ENCODE measurements at regions not wholly inside any gene's neighbourhood (a gene's known extent, or its start where the extent isn't known, plus 50 kb on each side); places are given as distances from the start of the nearest gene placed in this dataset.

DNA sequence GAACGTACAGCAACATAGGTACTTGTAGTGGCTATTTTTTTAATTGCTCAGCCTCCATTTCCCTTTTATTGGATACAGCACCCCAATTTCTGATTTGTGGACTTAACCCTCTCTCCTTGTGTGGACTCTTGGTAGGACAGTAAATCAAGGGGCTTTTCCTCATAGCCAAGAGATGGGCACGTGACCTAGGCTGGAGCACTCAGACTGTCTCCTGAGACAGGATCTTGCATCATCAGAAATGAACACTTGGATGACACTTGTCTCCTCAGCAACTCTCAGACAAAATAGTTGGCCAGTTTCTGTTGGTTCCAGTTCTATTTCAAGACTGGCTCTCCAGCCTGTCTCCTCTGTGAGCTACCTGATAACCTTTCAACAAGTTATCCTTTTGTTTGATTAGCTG, 112.9 kb upstream of the ZNF678 start:
- no peak for DNase-seq
- no peaks in the 10 kb centered on the region for H3K27me3 ChIP-seq
- H3K4me1 ChIP-seq: no peaks in the 10 kb centered on the region
- ATAC-seq: no peak
- H3K9me3 ChIP-seq: no peaks in the 10 kb centered on the region
- FAIRE-seq: no peak
- H3K36me3 ChIP-seq: no peaks in the 10 kb centered on the region
- TF ChIP-seq, protein P1, sequence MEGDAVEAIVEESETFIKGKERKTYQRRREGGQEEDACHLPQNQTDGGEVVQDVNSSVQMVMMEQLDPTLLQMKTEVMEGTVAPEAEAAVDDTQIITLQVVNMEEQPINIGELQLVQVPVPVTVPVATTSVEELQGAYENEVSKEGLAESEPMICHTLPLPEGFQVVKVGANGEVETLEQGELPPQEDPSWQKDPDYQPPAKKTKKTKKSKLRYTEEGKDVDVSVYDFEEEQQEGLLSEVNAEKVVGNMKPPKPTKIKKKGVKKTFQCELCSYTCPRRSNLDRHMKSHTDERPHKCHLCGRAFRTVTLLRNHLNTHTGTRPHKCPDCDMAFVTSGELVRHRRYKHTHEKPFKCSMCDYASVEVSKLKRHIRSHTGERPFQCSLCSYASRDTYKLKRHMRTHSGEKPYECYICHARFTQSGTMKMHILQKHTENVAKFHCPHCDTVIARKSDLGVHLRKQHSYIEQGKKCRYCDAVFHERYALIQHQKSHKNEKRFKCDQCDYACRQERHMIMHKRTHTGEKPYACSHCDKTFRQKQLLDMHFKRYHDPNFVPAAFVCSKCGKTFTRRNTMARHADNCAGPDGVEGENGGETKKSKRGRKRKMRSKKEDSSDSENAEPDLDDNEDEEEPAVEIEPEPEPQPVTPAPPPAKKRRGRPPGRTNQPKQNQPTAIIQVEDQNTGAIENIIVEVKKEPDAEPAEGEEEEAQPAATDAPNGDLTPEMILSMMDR (IDR thresholded peaks at IDR 0.05): no peak
- 82 to 90% methylated on average over 2 of the region's 2 CpGs for WGBS, 2 donors
- no peak overlapping the region for H3K27ac ChIP-seq
- no peak overlapping the region for H3K4me3 ChIP-seq
- intact Hi-C loops (cut with DNase I): no loop called here

DNA sequence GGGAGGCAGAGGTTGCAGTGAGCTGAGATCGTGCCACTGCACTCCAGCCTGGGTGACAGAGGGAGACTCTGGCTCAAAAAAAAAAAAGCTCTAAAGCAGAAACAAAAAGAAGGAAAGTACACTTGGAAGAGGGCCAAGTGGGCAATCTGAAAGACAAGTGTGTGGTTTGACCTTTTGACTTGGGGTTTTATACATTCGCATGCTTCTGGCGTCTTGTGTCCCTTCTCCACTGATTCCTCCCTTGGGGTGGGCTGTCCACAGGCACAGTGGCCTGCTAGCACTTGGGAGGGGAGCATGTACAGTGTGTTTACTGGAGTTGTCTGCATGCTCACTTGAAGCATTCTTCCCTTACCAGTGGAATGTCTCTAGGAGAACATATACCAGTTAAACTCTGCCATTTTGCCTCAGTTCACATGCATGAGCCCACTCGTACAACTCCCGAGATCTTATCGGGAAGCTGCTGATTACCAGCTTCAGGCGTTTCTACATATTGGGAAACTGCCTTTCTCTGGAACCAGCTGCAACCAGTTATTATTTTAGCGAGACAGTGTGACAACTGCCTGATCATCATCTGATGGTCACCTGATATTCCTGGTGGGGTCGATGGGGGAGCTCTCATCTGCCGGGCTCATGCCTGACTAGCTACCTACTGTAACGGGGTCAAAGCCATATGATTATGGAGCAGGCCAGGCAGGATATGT, 113.5 kb upstream of the ZNF678 start:
- Histone ChIP-seq H3K9me3 (no peaks in the 10 kb centered on the region), H3K36me3 (no peaks in the 10 kb centered on the region), H3K4me1 (no peaks in the 10 kb centered on the region), H3K27ac (no peak overlapping the region), H3K4me3 (no peak overlapping the region), H3K27me3 (no peaks in the 10 kb centered on the region)
- FAIRE-seq: no peak
- no peak for ATAC-seq
- TF ChIP-seq, protein P1 (IDR thresholded peaks at IDR 0.05): no peak
- no peak for DNase-seq
- intact Hi-C loops (cut with DNase I): no loop called here
- 86 to 89% methylated on average over 11 of the region's 11 CpGs for WGBS, 2 donors

DNA sequence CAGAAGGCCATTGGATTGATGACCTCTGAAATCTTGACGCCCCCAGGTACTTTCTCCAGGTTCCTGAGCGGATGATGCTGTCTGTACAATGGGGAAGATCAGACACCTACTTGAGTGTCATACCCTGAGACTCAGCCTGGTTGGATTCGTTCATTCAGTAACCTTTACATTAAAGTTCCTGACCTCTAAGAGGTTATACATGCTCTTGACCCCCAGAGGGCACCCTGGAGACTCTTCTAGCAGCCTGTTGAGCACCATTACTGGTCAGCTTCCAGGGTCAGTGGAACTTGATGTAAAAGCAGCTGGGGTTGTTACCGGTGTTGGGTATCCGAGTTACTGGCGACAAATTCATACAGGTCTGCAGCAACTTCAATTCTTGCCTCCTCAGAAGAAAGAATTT, 114.3 kb upstream of the ZNF678 start:
- peak; percentile 48 to 82 (median 67) for ATAC-seq
- intact Hi-C loops (cut with DNase I): no loop called here
- Histone ChIP-seq H3K4me3 (no peak overlapping the region), H3K4me1 (no peaks in the 10 kb centered on the region), H3K27ac (no peak overlapping the region), H3K27me3 (no peaks in the 10 kb centered on the region), H3K9me3 (no peaks in the 10 kb centered on the region), H3K36me3 (no peaks in the 10 kb centered on the region)
- FAIRE-seq: no peak
- peak in 2 of 6 donors; percentile 16 to 45 for DNase-seq
- TF ChIP-seq, protein P1 (IDR thresholded peaks at IDR 0.05): peak in 1 of 4 donors; percentile 18
- 43% methylated on average over 6 of the region's 6 CpGs for WGBS, 2 donors

DNA sequence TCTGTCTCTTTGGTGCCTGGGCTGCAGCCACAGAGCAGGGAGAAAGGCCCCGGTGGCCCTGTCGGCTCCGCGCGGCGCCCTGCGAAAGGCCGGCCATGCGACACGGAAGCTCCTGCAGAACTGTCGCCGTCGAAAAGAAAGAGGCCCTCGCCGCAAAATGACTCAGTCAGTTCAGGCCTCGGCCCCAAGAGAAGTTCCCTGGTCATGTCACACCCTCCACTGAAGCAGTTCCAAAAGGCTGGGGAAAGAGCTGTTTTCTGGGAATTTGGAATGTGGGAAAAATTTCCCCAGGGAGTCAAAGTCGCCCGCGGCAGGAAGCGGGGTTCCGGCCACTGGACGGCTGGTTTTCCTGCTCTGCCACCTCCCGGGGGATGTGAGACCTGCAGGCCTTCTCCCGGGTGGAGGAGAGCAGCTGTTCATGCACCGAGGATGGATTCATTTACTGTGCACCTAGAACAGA, 115.8 kb upstream of the ZNF678 start:
- DNase-seq: peak in 4 of 6 donors; percentile 16 to 64 (median 55)

More for the DNA sequence above, 115.8 kb upstream of the ZNF678 start:
- Histone ChIP-seq H3K9me3 (no peaks in the 10 kb centered on the region), H3K4me1 (no peaks in the 10 kb centered on the region), H3K36me3 (no peaks in the 10 kb centered on the region), H3K4me3 (no peak overlapping the region), H3K27me3 (no peaks in the 10 kb centered on the region), H3K27ac (no peak overlapping the region)
- ATAC-seq (peak in 3 of 4 donors; percentile 71 to 85 (median 80)), FAIRE-seq (no peak)
- intact Hi-C loops (cut with DNase I): no loop called here
- TF ChIP-seq, protein P1 (IDR thresholded peaks at IDR 0.05): peak in 2 of 4 donors; percentile 10 to 28
- WGBS, 2 donors: 58 to 64% methylated on average over 25 of the region's 25 CpGs
